HEK293 (cell line): ENCODE measurements at regions not wholly inside any gene's neighbourhood (a gene's known extent, or its start where the extent isn't known, plus 50 kb on each side); places are given as distances from the start of the nearest gene placed in this dataset.

Experiments
- AEBP2 ChIP-seq: fragments of 450-650 bp; formaldehyde crosslinking; IDR thresholded peaks from 2 replicates; pipeline ENCODE4 v1.5.1; 2016; ENCODE audit warnings: missing biosample characterization, missing genetic modification characterization, borderline replicate concordance
- ZFP37 ChIP-seq: fragments of 450-650 bp; formaldehyde crosslinking; IDR thresholded peaks from 2 replicates; pipeline ENCODE4 v1.5.1; 2016; ENCODE audit warnings: missing biosample characterization, missing genetic modification characterization
- ZNF350 ChIP-seq: fragments of 450-650 bp; formaldehyde crosslinking; IDR thresholded peaks from 2 replicates; pipeline ENCODE4 v1.5.0; 2017; ENCODE audit warnings: missing biosample characterization, mild to moderate bottlenecking, missing genetic modification characterization
- ZNF354C ChIP-seq: fragments of 450-650 bp; formaldehyde crosslinking; IDR thresholded peaks from 2 replicates; pipeline ENCODE4 v1.5.1; 2016; ENCODE audit warnings: missing biosample characterization, missing genetic modification characterization, low read depth, borderline replicate concordance
- ZNF510 ChIP-seq: fragments of 450-650 bp; formaldehyde crosslinking; IDR thresholded peaks from 2 replicates; pipeline ENCODE4 v1.5.1; 2018; ENCODE audit warnings: mild to moderate bottlenecking, missing genetic modification characterization, missing biosample characterization; ENCODE audit not compliant: insufficient replicate concordance
- ZNF580 ChIP-seq: fragments of 450-650 bp; formaldehyde crosslinking; IDR thresholded peaks from 2 replicates; pipeline ENCODE4 v1.5.1; 2016; ENCODE audit warnings: missing biosample characterization, missing genetic modification characterization
- TF ChIP-seq, protein P1 (sequence below): fragments of 450-650 bp; formaldehyde crosslinking; IDR thresholded peaks from 2 replicates; pipeline ENCODE4 v1.5.1; 2016; ENCODE audit warnings: missing biosample characterization, missing genetic modification characterization
- TF ChIP-seq, protein P2 (sequence below): fragments of 450-650 bp; formaldehyde crosslinking; IDR thresholded peaks from 2 replicates; pipeline ENCODE4 v1.5.1; 2016; ENCODE audit warnings: missing biosample characterization, missing genetic modification characterization

- TF ChIP-seq, protein P1, sequence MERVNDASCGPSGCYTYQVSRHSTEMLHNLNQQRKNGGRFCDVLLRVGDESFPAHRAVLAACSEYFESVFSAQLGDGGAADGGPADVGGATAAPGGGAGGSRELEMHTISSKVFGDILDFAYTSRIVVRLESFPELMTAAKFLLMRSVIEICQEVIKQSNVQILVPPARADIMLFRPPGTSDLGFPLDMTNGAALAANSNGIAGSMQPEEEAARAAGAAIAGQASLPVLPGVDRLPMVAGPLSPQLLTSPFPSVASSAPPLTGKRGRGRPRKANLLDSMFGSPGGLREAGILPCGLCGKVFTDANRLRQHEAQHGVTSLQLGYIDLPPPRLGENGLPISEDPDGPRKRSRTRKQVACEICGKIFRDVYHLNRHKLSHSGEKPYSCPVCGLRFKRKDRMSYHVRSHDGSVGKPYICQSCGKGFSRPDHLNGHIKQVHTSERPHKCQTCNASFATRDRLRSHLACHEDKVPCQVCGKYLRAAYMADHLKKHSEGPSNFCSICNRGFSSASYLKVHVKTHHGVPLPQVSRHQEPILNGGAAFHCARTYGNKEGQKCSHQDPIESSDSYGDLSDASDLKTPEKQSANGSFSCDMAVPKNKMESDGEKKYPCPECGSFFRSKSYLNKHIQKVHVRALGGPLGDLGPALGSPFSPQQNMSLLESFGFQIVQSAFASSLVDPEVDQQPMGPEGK (tag by site-specific recombination): no peak
- no peak for TF ChIP-seq ZNF510 (tag by site-specific recombination)
- TF ChIP-seq, protein P2, sequence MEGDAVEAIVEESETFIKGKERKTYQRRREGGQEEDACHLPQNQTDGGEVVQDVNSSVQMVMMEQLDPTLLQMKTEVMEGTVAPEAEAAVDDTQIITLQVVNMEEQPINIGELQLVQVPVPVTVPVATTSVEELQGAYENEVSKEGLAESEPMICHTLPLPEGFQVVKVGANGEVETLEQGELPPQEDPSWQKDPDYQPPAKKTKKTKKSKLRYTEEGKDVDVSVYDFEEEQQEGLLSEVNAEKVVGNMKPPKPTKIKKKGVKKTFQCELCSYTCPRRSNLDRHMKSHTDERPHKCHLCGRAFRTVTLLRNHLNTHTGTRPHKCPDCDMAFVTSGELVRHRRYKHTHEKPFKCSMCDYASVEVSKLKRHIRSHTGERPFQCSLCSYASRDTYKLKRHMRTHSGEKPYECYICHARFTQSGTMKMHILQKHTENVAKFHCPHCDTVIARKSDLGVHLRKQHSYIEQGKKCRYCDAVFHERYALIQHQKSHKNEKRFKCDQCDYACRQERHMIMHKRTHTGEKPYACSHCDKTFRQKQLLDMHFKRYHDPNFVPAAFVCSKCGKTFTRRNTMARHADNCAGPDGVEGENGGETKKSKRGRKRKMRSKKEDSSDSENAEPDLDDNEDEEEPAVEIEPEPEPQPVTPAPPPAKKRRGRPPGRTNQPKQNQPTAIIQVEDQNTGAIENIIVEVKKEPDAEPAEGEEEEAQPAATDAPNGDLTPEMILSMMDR (tag by site-specific recombination): no peak
- TF ChIP-seq AEBP2 (tag by site-specific recombination): no peak
- no peak for TF ChIP-seq ZFP37
- TF ChIP-seq ZNF580 (tag by site-specific recombination): no peak
- TF ChIP-seq ZNF350 (tag by site-specific recombination): no peak
- TF ChIP-seq ZNF354C: no peak
These were observed 1477.8 kb downstream of the FAM181B start for GRCh38 chr11:81255895-81256294.
